Activated naive CD4-positive, alpha-beta T cell treated with anti-CD3 and anti-CD28 coated beads, Interleukin-2, amount 10 ng/mL, durations not matched to agents 7 days and 5 days (primary cell): ENCODE measurements at regions not wholly inside any gene's neighbourhood (a gene's known extent, or its start where the extent isn't known, plus 50 kb on each side); places are given as distances from the start of the nearest gene placed in this dataset.
"Not testable (repeated sequence)": the region's sequence is repeated elsewhere in the genome, so short reads cannot be mapped to it uniquely, and the experiment has no call there.

Source experiments
- CTCF ChIA-PET: fragments of 350-600 bp; sonication (Branson Sonifier 250); formaldehyde crosslinking; loops from one replicate; lab custom pipeline; 2021; ENCODE audit warnings: antibody characterized with exemption; lab: Charles Lee
- DNase-seq: peaks from one replicate; pipeline ENCODE4 v3.0.0-alpha.2; 2020
- H3K27ac Mint-ChIP-seq: one replicate; pipeline ENCODE4 v1.8.0; 2021; ENCODE audit warnings: mild to moderate bottlenecking, moderate library complexity, mixed read lengths
- H3K27me3 Mint-ChIP-seq: one replicate; pipeline ENCODE4 v1.8.0; 2021; ENCODE audit warnings: mild to moderate bottlenecking, mixed read lengths
- H3K36me3 Mint-ChIP-seq: one replicate; pipeline ENCODE4 v1.8.0; 2021; ENCODE audit warnings: mixed read lengths
- H3K4me1 Mint-ChIP-seq: one replicate; pipeline ENCODE4 v1.8.0; 2021; ENCODE audit warnings: mixed read lengths
- H3K4me3 Mint-ChIP-seq: one replicate; pipeline ENCODE4 v1.8.0; 2021; ENCODE audit warnings: mild to moderate bottlenecking, moderate library complexity, mixed read lengths
- H3K9me3 Mint-ChIP-seq: one replicate; pipeline ENCODE4 v1.8.0; 2021; ENCODE audit warnings: mixed read lengths

GRCh38 chr4:125797621-125798020 lies 482.9 kb downstream of the FAT4 start:
- CTCF ChIA-PET, DNase-seq, H3K36me3 Mint-ChIP-seq, H3K27me3 Mint-ChIP-seq, H3K4me1 Mint-ChIP-seq, H3K4me3 Mint-ChIP-seq, H3K9me3 Mint-ChIP-seq, H3K27ac Mint-ChIP-seq: not testable (repeated sequence)

- no peak overlapping the region for H3K27ac Mint-ChIP-seq
Observed at GRCh38 chr4:125801373-125801772, 486.6 kb downstream of the FAT4 start.

GRCh38 chr4:125801924-125802323 lies 487.2 kb downstream of the FAT4 start:
- Mint-ChIP-seq H3K4me1 (no peaks in the 10 kb centered on the region), H3K9me3 (no peaks in the 10 kb centered on the region), H3K27me3 (no peaks in the 10 kb centered on the region), H3K4me3 (no peak overlapping the region), H3K36me3 (no peaks in the 10 kb centered on the region), H3K27ac (no peak overlapping the region)
- CTCF ChIA-PET: no interaction called here
- no peak for DNase-seq

More at GRCh38 chr4:125801373-125801772, 486.6 kb downstream of the FAT4 start:
- H3K4me3 Mint-ChIP-seq: no peak overlapping the region
- H3K4me1 Mint-ChIP-seq: no peaks in the 10 kb centered on the region
- no peaks in the 10 kb centered on the region for H3K27me3 Mint-ChIP-seq
- DNase-seq: no peak
- CTCF ChIA-PET: no interaction called here
- H3K9me3 Mint-ChIP-seq: no peaks in the 10 kb centered on the region
- H3K36me3 Mint-ChIP-seq: no peaks in the 10 kb centered on the region

- Mint-ChIP-seq H3K36me3 (no peaks in the 10 kb centered on the region), H3K4me3 (no peak overlapping the region), H3K27me3 (no peaks in the 10 kb centered on the region), H3K27ac (no peak overlapping the region), H3K9me3 (no peaks in the 10 kb centered on the region), H3K4me1 (no peaks in the 10 kb centered on the region)
- CTCF ChIA-PET: no interaction called here
- DNase-seq: no peak
Observed at GRCh38 chr4:125808022-125808421, 493.3 kb downstream of the FAT4 start.

- H3K27ac Mint-ChIP-seq: no peak overlapping the region
- no peaks in the 10 kb centered on the region for H3K36me3 Mint-ChIP-seq
- H3K9me3 Mint-ChIP-seq: peaks cover 3% of the 10 kb centered on the region
- no peaks in the 10 kb centered on the region for H3K4me1 Mint-ChIP-seq
- no peaks in the 10 kb centered on the region for H3K27me3 Mint-ChIP-seq
- no peak for DNase-seq
- H3K4me3 Mint-ChIP-seq: no peak overlapping the region
- CTCF ChIA-PET: no interaction called here
Observed at GRCh38 chr4:125808570-125808969, 493.8 kb downstream of the FAT4 start.

GRCh38 chr4:125811892-125812291 lies 497.1 kb downstream of the FAT4 start:
- DNase-seq: no peak
- Mint-ChIP-seq H3K27me3 (no peaks in the 10 kb centered on the region), H3K4me3 (no peak overlapping the region), H3K4me1 (no peaks in the 10 kb centered on the region), H3K36me3 (no peaks in the 10 kb centered on the region), H3K27ac (no peak overlapping the region), H3K9me3 (peaks cover 9% of the 10 kb centered on the region)
- CTCF ChIA-PET: no interaction called here

GRCh38 chr4:125826801-125827695 lies 512.3 kb downstream of the FAT4 start:
- Mint-ChIP-seq H3K27ac (no peak overlapping the region), H3K4me1 (no peaks in the 10 kb centered on the region), H3K4me3 (no peak overlapping the region), H3K27me3 (no peaks in the 10 kb centered on the region), H3K36me3 (no peaks in the 10 kb centered on the region), H3K9me3 (no peaks in the 10 kb centered on the region)
- no peak for DNase-seq
- CTCF ChIA-PET: no interaction called here

GRCh38 chr4:125827696-125828052 lies 512.9 kb downstream of the FAT4 start:
- Mint-ChIP-seq H3K27me3 (no peaks in the 10 kb centered on the region), H3K36me3 (no peaks in the 10 kb centered on the region), H3K27ac (no peak overlapping the region), H3K4me1 (no peaks in the 10 kb centered on the region), H3K4me3 (no peak overlapping the region), H3K9me3 (no peaks in the 10 kb centered on the region)
- DNase-seq: no peak
- CTCF ChIA-PET: no interaction called here

- H3K4me3 Mint-ChIP-seq: no peak overlapping the region
- H3K27me3 Mint-ChIP-seq: no peaks in the 10 kb centered on the region
- no peaks in the 10 kb centered on the region for H3K9me3 Mint-ChIP-seq
- CTCF ChIA-PET: no interaction called here
- no peaks in the 10 kb centered on the region for H3K4me1 Mint-ChIP-seq
- no peak for DNase-seq
- no peak overlapping the region for H3K27ac Mint-ChIP-seq
- no peaks in the 10 kb centered on the region for H3K36me3 Mint-ChIP-seq
Observed at GRCh38 chr4:125828346-125828745, 513.6 kb downstream of the FAT4 start.

- no peaks in the 10 kb centered on the region for H3K27me3 Mint-ChIP-seq
- H3K27ac Mint-ChIP-seq: no peak overlapping the region
- DNase-seq: no peak
- H3K9me3 Mint-ChIP-seq: peaks cover 3% of the 10 kb centered on the region
- no peaks in the 10 kb centered on the region for H3K36me3 Mint-ChIP-seq
- H3K4me3 Mint-ChIP-seq: no peak overlapping the region
- CTCF ChIA-PET: no interaction called here
- no peaks in the 10 kb centered on the region for H3K4me1 Mint-ChIP-seq
Observed at GRCh38 chr4:125832161-125832560, 517.4 kb downstream of the FAT4 start.

GRCh38 chr4:125836597-125837195 lies 521.9 kb downstream of the FAT4 start:
- Mint-ChIP-seq H3K4me1 (no peaks in the 10 kb centered on the region), H3K9me3 (peaks cover 3% of the 10 kb centered on the region), H3K27ac (no peak overlapping the region), H3K4me3 (no peak overlapping the region), H3K27me3 (no peaks in the 10 kb centered on the region), H3K36me3 (no peaks in the 10 kb centered on the region)
- CTCF ChIA-PET: no interaction called here
- DNase-seq: no peak

- Mint-ChIP-seq H3K36me3 (no peaks in the 10 kb centered on the region), H3K4me1 (no peaks in the 10 kb centered on the region), H3K27me3 (no peaks in the 10 kb centered on the region), H3K9me3 (peaks cover 3% of the 10 kb centered on the region), H3K4me3 (no peak overlapping the region), H3K27ac (no peak overlapping the region)
- DNase-seq: no peak
- CTCF ChIA-PET: no interaction called here
Observed at GRCh38 chr4:125837493-125838201, 522.9 kb downstream of the FAT4 start.

GRCh38 chr4:125838202-125838601 lies 523.4 kb downstream of the FAT4 start:
- no peaks in the 10 kb centered on the region for H3K4me1 Mint-ChIP-seq
- H3K36me3 Mint-ChIP-seq: no peaks in the 10 kb centered on the region
- DNase-seq: no peak
- H3K27me3 Mint-ChIP-seq: no peaks in the 10 kb centered on the region
- no peak overlapping the region for H3K27ac Mint-ChIP-seq
- H3K9me3 Mint-ChIP-seq: peaks cover 3% of the 10 kb centered on the region
- no peak overlapping the region for H3K4me3 Mint-ChIP-seq
- CTCF ChIA-PET: no interaction called here

- H3K4me3 Mint-ChIP-seq: no peak overlapping the region
- no peaks in the 10 kb centered on the region for H3K4me1 Mint-ChIP-seq
- no peak overlapping the region for H3K27ac Mint-ChIP-seq
- no peaks in the 10 kb centered on the region for H3K36me3 Mint-ChIP-seq
- DNase-seq: no peak
- H3K27me3 Mint-ChIP-seq: no peaks in the 10 kb centered on the region
- peaks cover 3% of the 10 kb centered on the region for H3K9me3 Mint-ChIP-seq
- CTCF ChIA-PET: no interaction called here
Observed at GRCh38 chr4:125838924-125839323, 524.2 kb downstream of the FAT4 start.

GRCh38 chr4:125843947-125844346 lies 529.2 kb downstream of the FAT4 start:
- no peak for DNase-seq
- Mint-ChIP-seq H3K4me1 (no peaks in the 10 kb centered on the region), H3K9me3 (peaks cover 3% of the 10 kb centered on the region), H3K36me3 (no peaks in the 10 kb centered on the region), H3K27me3 (no peaks in the 10 kb centered on the region), H3K27ac (no peak overlapping the region), H3K4me3 (no peak overlapping the region)
- CTCF ChIA-PET: no interaction called here
